ENCODE measurements at regions not wholly inside any gene's neighbourhood (a gene's known extent, or its start where the extent isn't known, plus 50 kb on each side); places are given as distances from the start of the nearest gene placed in this dataset.

DNA sequence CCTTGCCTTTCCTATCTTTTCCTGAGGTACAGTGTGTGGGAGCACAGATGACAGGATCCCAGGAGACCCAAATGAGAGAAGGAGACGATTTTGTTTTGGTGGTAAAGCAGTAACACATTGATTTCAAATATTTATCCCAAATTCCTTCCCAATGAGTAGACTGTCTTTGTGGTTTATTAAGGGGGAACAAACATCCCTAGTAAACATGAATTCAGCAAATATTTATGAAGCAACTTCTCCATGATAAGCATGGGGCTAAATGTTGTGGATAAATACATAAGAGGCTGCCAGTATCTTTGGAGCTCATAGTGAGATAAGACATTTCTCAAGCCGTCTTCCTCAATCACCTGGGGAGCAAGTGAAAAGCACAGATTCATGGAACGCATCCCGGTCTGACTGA is 460.8 kb upstream of the CFAP20DC start:
- no peaks in the 10 kb centered on the region for H3K27me3 ChIP-seq (ENCODE audit: insufficient read depth, poor library complexity, severe bottlenecking)
- no peak for ATAC-seq (ENCODE audit: low read depth)
- DNase-seq (ENCODE audit: low spot score), result no peak
- no peak overlapping the region for H3K27ac ChIP-seq (ENCODE audit: poor library complexity, severe bottlenecking)
- no peaks in the 10 kb centered on the region for H3K9me3 ChIP-seq (ENCODE audit: severe bottlenecking)
- H3K4me3 ChIP-seq (ENCODE audit: severe bottlenecking), result no peak overlapping the region
- no peaks in the 10 kb centered on the region for H3K4me1 ChIP-seq (ENCODE audit: insufficient read depth, poor library complexity, severe bottlenecking)
- no peaks in the 10 kb centered on the region for H3K36me3 ChIP-seq (ENCODE audit: low read depth)
- TF ChIP-seq, protein P1, sequence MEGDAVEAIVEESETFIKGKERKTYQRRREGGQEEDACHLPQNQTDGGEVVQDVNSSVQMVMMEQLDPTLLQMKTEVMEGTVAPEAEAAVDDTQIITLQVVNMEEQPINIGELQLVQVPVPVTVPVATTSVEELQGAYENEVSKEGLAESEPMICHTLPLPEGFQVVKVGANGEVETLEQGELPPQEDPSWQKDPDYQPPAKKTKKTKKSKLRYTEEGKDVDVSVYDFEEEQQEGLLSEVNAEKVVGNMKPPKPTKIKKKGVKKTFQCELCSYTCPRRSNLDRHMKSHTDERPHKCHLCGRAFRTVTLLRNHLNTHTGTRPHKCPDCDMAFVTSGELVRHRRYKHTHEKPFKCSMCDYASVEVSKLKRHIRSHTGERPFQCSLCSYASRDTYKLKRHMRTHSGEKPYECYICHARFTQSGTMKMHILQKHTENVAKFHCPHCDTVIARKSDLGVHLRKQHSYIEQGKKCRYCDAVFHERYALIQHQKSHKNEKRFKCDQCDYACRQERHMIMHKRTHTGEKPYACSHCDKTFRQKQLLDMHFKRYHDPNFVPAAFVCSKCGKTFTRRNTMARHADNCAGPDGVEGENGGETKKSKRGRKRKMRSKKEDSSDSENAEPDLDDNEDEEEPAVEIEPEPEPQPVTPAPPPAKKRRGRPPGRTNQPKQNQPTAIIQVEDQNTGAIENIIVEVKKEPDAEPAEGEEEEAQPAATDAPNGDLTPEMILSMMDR (IDR thresholded peaks at IDR 0.05; ENCODE audit: poor library complexity, severe bottlenecking), result no peak

DNA sequence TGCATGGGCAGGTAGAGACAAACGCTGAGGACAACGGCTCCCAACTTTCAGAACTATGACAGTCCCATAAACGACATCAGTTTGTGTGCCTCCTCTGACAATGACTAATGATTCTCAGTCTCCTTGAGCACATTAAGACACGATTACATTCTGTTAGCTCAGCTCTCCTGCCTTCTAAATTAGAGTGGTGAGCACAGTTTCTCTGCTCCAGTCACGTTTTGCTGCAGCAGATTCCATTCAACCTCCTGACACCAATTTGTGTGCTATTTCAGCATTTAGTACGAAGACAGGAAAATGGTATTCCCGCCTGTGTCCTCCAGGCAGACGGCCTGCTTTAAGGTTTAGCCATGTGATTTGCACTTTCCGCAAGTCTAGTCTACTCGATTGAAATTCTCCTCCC is 458.4 kb upstream of the CFAP20DC start:
- DNase-seq (ENCODE audit: low spot score), result no peak
- H3K36me3 ChIP-seq (ENCODE audit: low read depth), result no peaks in the 10 kb centered on the region
- H3K27ac ChIP-seq (ENCODE audit: poor library complexity, severe bottlenecking), result no peak overlapping the region
- H3K4me1 ChIP-seq (ENCODE audit: insufficient read depth, poor library complexity, severe bottlenecking), result no peaks in the 10 kb centered on the region
- no peaks in the 10 kb centered on the region for H3K27me3 ChIP-seq (ENCODE audit: insufficient read depth, poor library complexity, severe bottlenecking)
- H3K9me3 ChIP-seq (ENCODE audit: severe bottlenecking), result no peaks in the 10 kb centered on the region
- TF ChIP-seq, protein P1 (IDR thresholded peaks at IDR 0.05; ENCODE audit: poor library complexity, severe bottlenecking), result no peak
- ATAC-seq (ENCODE audit: low read depth), result no peak
- no peak overlapping the region for H3K4me3 ChIP-seq (ENCODE audit: severe bottlenecking)

DNA sequence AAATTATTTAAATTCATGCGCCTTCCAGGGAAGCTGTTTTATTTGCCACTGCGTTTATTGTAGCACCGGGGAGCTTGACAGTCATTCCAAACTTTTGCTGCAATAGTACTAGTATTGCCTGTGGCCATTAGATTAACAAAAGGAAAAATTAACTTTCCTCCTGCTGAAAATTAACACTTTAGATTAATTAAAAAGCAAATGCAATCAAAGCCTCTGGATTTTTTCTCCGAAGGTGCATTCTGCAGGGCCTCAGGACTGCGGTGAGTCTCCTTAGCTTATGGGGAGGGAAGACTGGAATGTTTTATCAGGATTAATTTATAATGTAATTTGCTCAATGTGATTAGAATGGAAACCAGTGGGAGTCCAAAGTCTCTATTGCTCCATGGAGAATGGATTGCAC is 456.4 kb upstream of the CFAP20DC start:
- DNase-seq (ENCODE audit: low spot score) (no peak), ATAC-seq (ENCODE audit: low read depth) (no peak)
- Histone ChIP-seq H3K9me3 (ENCODE audit: severe bottlenecking) (no peaks in the 10 kb centered on the region), H3K4me1 (ENCODE audit: insufficient read depth, poor library complexity, severe bottlenecking) (no peaks in the 10 kb centered on the region), H3K36me3 (ENCODE audit: low read depth) (no peaks in the 10 kb centered on the region), H3K4me3 (ENCODE audit: severe bottlenecking) (no peak overlapping the region), H3K27me3 (ENCODE audit: insufficient read depth, poor library complexity, severe bottlenecking) (no peaks in the 10 kb centered on the region), H3K27ac (ENCODE audit: poor library complexity, severe bottlenecking) (no peak overlapping the region)
- TF ChIP-seq, protein P1 (IDR thresholded peaks at IDR 0.05; ENCODE audit: poor library complexity, severe bottlenecking), result no peak

DNA sequence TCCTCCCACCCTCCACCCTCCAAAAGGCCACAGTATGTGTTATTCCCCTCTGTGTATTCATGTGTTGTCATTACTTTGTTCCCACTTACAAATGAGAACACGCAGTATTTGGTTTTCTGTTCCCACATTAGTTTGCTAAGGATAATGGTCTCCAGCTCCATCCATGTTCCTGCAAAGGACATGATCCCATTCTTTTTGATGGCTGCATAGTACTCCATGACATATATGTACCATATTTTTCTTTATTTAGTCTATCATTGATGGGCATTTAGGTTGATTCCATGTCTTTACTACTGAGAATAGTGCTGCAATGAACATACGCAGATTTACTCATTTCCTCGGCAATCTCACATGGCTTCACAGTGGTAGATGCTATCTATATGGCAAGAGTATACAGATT is 453.6 kb upstream of the CFAP20DC start:
- Histone ChIP-seq H3K27me3 (ENCODE audit: insufficient read depth, poor library complexity, severe bottlenecking) (no peaks in the 10 kb centered on the region), H3K36me3 (ENCODE audit: low read depth) (no peaks in the 10 kb centered on the region), H3K9me3 (ENCODE audit: severe bottlenecking) (no peaks in the 10 kb centered on the region), H3K4me1 (ENCODE audit: insufficient read depth, poor library complexity, severe bottlenecking) (no peaks in the 10 kb centered on the region), H3K4me3 (ENCODE audit: severe bottlenecking) (no peak overlapping the region), H3K27ac (ENCODE audit: poor library complexity, severe bottlenecking) (no peak overlapping the region)
- TF ChIP-seq, protein P1 (IDR thresholded peaks at IDR 0.05; ENCODE audit: poor library complexity, severe bottlenecking), result no peak
- ATAC-seq (ENCODE audit: low read depth), result no peak
- DNase-seq (ENCODE audit: low spot score), result no peak

DNA sequence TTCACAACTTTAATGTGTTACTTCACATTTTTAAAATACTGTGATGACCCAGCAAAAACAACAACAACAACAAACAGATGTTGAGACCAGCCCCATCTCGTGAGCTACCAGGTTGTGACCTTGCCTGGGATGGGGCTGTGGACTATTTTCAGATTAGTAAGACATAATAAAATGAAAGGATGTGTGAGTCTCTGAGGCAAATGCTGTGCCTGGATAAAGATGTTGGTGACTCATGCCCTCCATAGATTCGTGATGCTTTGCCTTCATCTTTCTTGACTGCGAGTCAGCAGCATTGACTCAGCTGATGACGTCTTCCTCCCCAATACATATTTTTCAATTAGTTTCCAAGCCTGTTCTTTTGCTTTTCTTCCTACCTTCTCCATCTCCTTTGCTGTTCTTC is 453.0 kb upstream of the CFAP20DC start:
- Histone ChIP-seq H3K4me3 (ENCODE audit: severe bottlenecking) (no peak overlapping the region), H3K27ac (ENCODE audit: poor library complexity, severe bottlenecking) (no peak overlapping the region), H3K36me3 (ENCODE audit: low read depth) (no peaks in the 10 kb centered on the region), H3K27me3 (ENCODE audit: insufficient read depth, poor library complexity, severe bottlenecking) (no peaks in the 10 kb centered on the region), H3K9me3 (ENCODE audit: severe bottlenecking) (no peaks in the 10 kb centered on the region), H3K4me1 (ENCODE audit: insufficient read depth, poor library complexity, severe bottlenecking) (no peaks in the 10 kb centered on the region)
- ATAC-seq (ENCODE audit: low read depth), result peak; percentile 86
- TF ChIP-seq, protein P1 (IDR thresholded peaks at IDR 0.05; ENCODE audit: poor library complexity, severe bottlenecking), result no peak
- no peak for DNase-seq (ENCODE audit: low spot score)

Measured in RWPE2 (cell line).